ENCODE measurements at regions not wholly inside any gene's neighbourhood (a gene's known extent, or its start where the extent isn't known, plus 50 kb on each side); places are given as distances from the start of the nearest gene placed in this dataset.

GRCh38 chr18:24770311-24771024 is 310.0 kb downstream of the HRH4 start:
- WGBS = 94% methylated on average over 3 of the region's 3 CpGs
- no peaks in the 10 kb centered on the region for H3K9me3 ChIP-seq (ENCODE audit: insufficient read depth, low read depth, low read length)
- H3K9ac ChIP-seq (ENCODE audit: low read depth, low read length) = no peak overlapping the region
- no peaks in the 10 kb centered on the region for H3K4me1 ChIP-seq (ENCODE audit: insufficient read depth, low read length)
- no peak overlapping the region for H3K4me3 ChIP-seq (ENCODE audit: low read length)
- H3K27me3 ChIP-seq (ENCODE audit: insufficient read depth, low read length) = no peaks in the 10 kb centered on the region
- no peaks in the 10 kb centered on the region for H3K36me3 ChIP-seq (ENCODE audit: insufficient read depth, low read length)
- no peak overlapping the region for H3K27ac ChIP-seq (ENCODE audit: low read depth, low read length)

GRCh38 chr18:24771300-24771699 is 310.9 kb downstream of the HRH4 start:
- H3K36me3 ChIP-seq (ENCODE audit: insufficient read depth, low read length) = no peaks in the 10 kb centered on the region
- H3K27me3 ChIP-seq (ENCODE audit: insufficient read depth, low read length) = no peaks in the 10 kb centered on the region
- no peak overlapping the region for H3K27ac ChIP-seq (ENCODE audit: low read depth, low read length)
- H3K9me3 ChIP-seq (ENCODE audit: insufficient read depth, low read depth, low read length) = no peaks in the 10 kb centered on the region
- H3K4me3 ChIP-seq (ENCODE audit: low read length) = no peak overlapping the region
- no peaks in the 10 kb centered on the region for H3K4me1 ChIP-seq (ENCODE audit: insufficient read depth, low read length)
- no peak overlapping the region for H3K9ac ChIP-seq (ENCODE audit: low read depth, low read length)

DNA sequence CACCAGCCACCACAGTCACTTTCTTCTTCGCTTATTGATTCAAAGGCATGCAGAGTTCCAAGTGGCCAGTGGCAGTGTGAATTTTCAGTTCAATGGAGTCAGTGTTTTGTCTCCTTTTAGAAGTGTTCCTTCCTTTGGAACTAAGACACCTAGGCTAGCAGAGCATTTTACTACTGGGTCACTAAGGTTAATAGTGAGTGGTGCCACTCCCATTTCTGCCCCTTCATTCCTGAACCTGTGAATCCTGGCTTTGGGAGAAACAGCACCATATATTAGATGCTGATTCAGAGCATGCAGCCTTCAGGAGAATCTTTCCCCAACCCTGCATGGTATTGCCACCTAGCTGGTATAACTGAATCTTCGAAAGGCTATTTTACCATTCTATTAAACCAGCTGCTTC is 312.7 kb downstream of the HRH4 start:
- WGBS = 83% methylated on average over 1 of the region's 2 CpGs

GRCh38 chr18:24776019-24776418 is 315.6 kb downstream of the HRH4 start:
- Histone ChIP-seq H3K4me1 (ENCODE audit: insufficient read depth, low read length) (peaks cover 3% of the 10 kb centered on the region; the same call in 1 of the 2 replicates), H3K9me3 (ENCODE audit: insufficient read depth, low read depth, low read length) (no peaks in the 10 kb centered on the region), H3K9ac (ENCODE audit: low read depth, low read length) (no peak overlapping the region), H3K27ac (ENCODE audit: low read depth, low read length) (no peak overlapping the region), H3K27me3 (ENCODE audit: insufficient read depth, low read length) (no peaks in the 10 kb centered on the region), H3K36me3 (ENCODE audit: insufficient read depth, low read length) (no peaks in the 10 kb centered on the region), H3K4me3 (ENCODE audit: low read length) (no peak overlapping the region)

More for the DNA sequence above, 312.7 kb downstream of the HRH4 start:
- H3K4me1 ChIP-seq (ENCODE audit: insufficient read depth, low read length) = no peaks in the 10 kb centered on the region
- no peak overlapping the region for H3K9ac ChIP-seq (ENCODE audit: low read depth, low read length)
- H3K36me3 ChIP-seq (ENCODE audit: insufficient read depth, low read length) = no peaks in the 10 kb centered on the region
- no peak overlapping the region for H3K27ac ChIP-seq (ENCODE audit: low read depth, low read length)
- H3K27me3 ChIP-seq (ENCODE audit: insufficient read depth, low read length) = no peaks in the 10 kb centered on the region
- H3K4me3 ChIP-seq (ENCODE audit: low read length) = no peak overlapping the region
- H3K9me3 ChIP-seq (ENCODE audit: insufficient read depth, low read depth, low read length) = no peaks in the 10 kb centered on the region

DNA sequence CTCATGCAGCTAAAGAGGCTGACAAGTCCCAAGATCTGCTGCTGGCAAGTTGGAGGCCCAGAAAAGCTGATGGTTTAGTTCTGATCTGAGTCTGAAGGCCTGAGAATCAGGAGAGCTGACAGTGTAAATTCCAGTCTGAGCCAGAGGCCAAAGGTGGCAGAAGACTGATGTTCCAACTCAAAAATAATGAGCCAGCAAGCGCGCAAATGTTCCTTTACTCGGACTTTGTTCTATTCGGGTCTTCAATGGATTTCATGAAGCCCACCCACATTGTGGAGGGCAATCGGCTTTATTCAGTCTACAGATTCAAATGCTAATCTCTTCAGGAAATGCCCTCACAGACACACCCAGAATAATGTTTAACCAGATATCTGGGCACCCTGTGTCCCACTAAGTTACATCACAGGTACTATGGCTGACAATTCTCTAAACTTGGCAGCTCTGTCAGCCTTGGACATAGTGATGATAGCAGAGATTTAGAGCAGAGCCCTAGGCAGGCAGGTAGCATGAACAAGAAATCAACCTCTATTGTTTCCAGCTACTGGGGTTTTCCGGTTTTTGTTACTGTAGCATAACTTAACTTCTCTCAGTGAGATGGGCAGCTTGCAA is 318.5 kb downstream of the HRH4 start:
- no peak overlapping the region for H3K9ac ChIP-seq (ENCODE audit: low read depth, low read length)
- peaks cover 3% of the 10 kb centered on the region; the same call in 1 of the 2 replicates for H3K4me1 ChIP-seq (ENCODE audit: insufficient read depth, low read length)
- H3K4me3 ChIP-seq (ENCODE audit: low read length) = no peak overlapping the region
- H3K27ac ChIP-seq (ENCODE audit: low read depth, low read length) = no peak overlapping the region
- no peaks in the 10 kb centered on the region for H3K36me3 ChIP-seq (ENCODE audit: insufficient read depth, low read length)
- H3K27me3 ChIP-seq (ENCODE audit: insufficient read depth, low read length) = no peaks in the 10 kb centered on the region
- WGBS = 85% methylated on average over 6 of the region's 6 CpGs
- no peaks in the 10 kb centered on the region for H3K9me3 ChIP-seq (ENCODE audit: insufficient read depth, low read depth, low read length)

GRCh38 chr18:24782566-24782965 is 322.1 kb downstream of the HRH4 start:
- Histone ChIP-seq H3K27ac (ENCODE audit: low read depth, low read length) (no peak overlapping the region), H3K9me3 (ENCODE audit: insufficient read depth, low read depth, low read length) (no peaks in the 10 kb centered on the region), H3K9ac (ENCODE audit: low read depth, low read length) (no peak overlapping the region), H3K4me1 (ENCODE audit: insufficient read depth, low read length) (peaks cover 3% of the 10 kb centered on the region; the same call in 1 of the 2 replicates), H3K27me3 (ENCODE audit: insufficient read depth, low read length) (no peaks in the 10 kb centered on the region), H3K4me3 (ENCODE audit: low read length) (no peak overlapping the region), H3K36me3 (ENCODE audit: insufficient read depth, low read length) (no peaks in the 10 kb centered on the region)
- WGBS = 81% methylated on average over 3 of the region's 3 CpGs

DNA sequence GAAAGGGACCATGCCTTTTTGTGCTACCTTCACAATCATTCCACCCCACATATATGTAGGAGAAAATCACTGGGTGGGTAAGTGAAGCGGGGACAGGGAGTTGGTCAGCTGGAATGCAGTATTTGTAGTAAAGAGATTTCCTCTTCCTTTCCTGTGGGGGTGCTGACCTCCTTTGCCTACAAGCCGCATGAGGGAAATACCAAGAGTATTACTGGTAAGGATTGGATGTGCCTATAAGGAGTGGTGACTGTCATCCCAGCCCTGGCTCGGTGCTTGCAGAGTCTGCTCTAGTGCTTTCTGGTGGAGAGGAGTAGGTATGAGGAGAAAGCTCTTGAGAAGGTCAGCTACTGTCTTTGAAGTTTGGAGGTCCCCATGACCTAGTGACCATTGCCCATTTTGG is 324.6 kb downstream of the HRH4 start:
- Histone ChIP-seq H3K4me1 (ENCODE audit: insufficient read depth, low read length) (no peaks in the 10 kb centered on the region), H3K9me3 (ENCODE audit: insufficient read depth, low read depth, low read length) (peaks cover 3% of the 10 kb centered on the region; the same call in 1 of the 2 replicates), H3K4me3 (ENCODE audit: low read length) (no peak overlapping the region), H3K27me3 (ENCODE audit: insufficient read depth, low read length) (no peaks in the 10 kb centered on the region), H3K36me3 (ENCODE audit: insufficient read depth, low read length) (no peaks in the 10 kb centered on the region), H3K27ac (ENCODE audit: low read depth, low read length) (no peak overlapping the region), H3K9ac (ENCODE audit: low read depth, low read length) (no peak overlapping the region)
- WGBS = 96% methylated on average over 3 of the region's 3 CpGs

- Histone ChIP-seq H3K27me3 (ENCODE audit: insufficient read depth, low read length) (no peaks in the 10 kb centered on the region), H3K36me3 (ENCODE audit: insufficient read depth, low read length) (no peaks in the 10 kb centered on the region), H3K4me3 (ENCODE audit: low read length) (no peak overlapping the region), H3K9me3 (ENCODE audit: insufficient read depth, low read depth, low read length) (peaks cover 3% of the 10 kb centered on the region; the same call in 1 of the 2 replicates), H3K9ac (ENCODE audit: low read depth, low read length) (no peak overlapping the region), H3K4me1 (ENCODE audit: insufficient read depth, low read length) (no peaks in the 10 kb centered on the region), H3K27ac (ENCODE audit: low read depth, low read length) (no peak overlapping the region)
- 100% methylated on average over 2 of the region's 2 CpGs for WGBS
These were observed 325.6 kb downstream of the HRH4 start for GRCh38 chr18:24786027-24786426.

GRCh38 chr18:24790347-24790746 is 329.9 kb downstream of the HRH4 start:
- WGBS = 78% methylated on average over 4 of the region's 4 CpGs
- peaks cover 10% of the 10 kb centered on the region for H3K4me1 ChIP-seq (ENCODE audit: insufficient read depth, low read length)
- H3K27ac ChIP-seq (ENCODE audit: low read depth, low read length) = no peak overlapping the region
- H3K36me3 ChIP-seq (ENCODE audit: insufficient read depth, low read length) = no peaks in the 10 kb centered on the region
- H3K9me3 ChIP-seq (ENCODE audit: insufficient read depth, low read depth, low read length) = peaks cover 3% of the 10 kb centered on the region; the same call in 1 of the 2 replicates
- H3K4me3 ChIP-seq (ENCODE audit: low read length) = no peak overlapping the region
- H3K9ac ChIP-seq (ENCODE audit: low read depth, low read length) = no peak overlapping the region
- no peaks in the 10 kb centered on the region for H3K27me3 ChIP-seq (ENCODE audit: insufficient read depth, low read length)

- Histone ChIP-seq H3K27ac (ENCODE audit: low read depth, low read length) (no peak overlapping the region), H3K36me3 (ENCODE audit: insufficient read depth, low read length) (no peaks in the 10 kb centered on the region), H3K27me3 (ENCODE audit: insufficient read depth, low read length) (no peaks in the 10 kb centered on the region), H3K4me1 (ENCODE audit: insufficient read depth, low read length) (peaks cover 10% of the 10 kb centered on the region), H3K9me3 (ENCODE audit: insufficient read depth, low read depth, low read length) (peaks cover 3% of the 10 kb centered on the region; the same call in 1 of the 2 replicates), H3K4me3 (ENCODE audit: low read length) (no peak overlapping the region), H3K9ac (ENCODE audit: low read depth, low read length) (no peak overlapping the region)
- 77% methylated on average over 7 of the region's 7 CpGs for WGBS
These were observed 331.5 kb downstream of the HRH4 start for GRCh38 chr18:24791751-24792545.

GRCh38 chr18:24793742-24794141 is 333.3 kb downstream of the HRH4 start:
- Histone ChIP-seq H3K9me3 (ENCODE audit: insufficient read depth, low read depth, low read length) (no peaks in the 10 kb centered on the region), H3K9ac (ENCODE audit: low read depth, low read length) (no peak overlapping the region), H3K27ac (ENCODE audit: low read depth, low read length) (no peak overlapping the region), H3K4me1 (ENCODE audit: insufficient read depth, low read length) (peaks cover 10% of the 10 kb centered on the region), H3K27me3 (ENCODE audit: insufficient read depth, low read length) (no peaks in the 10 kb centered on the region), H3K36me3 (ENCODE audit: insufficient read depth, low read length) (no peaks in the 10 kb centered on the region), H3K4me3 (ENCODE audit: low read length) (no peak overlapping the region)
- WGBS = 96% methylated on average over 4 of the region's 4 CpGs

Measured in HUES64 (cell line).